ENCODE measurements at regions not wholly inside any gene's neighbourhood (a gene's known extent, or its start where the extent isn't known, plus 50 kb on each side); places are given as distances from the start of the nearest gene placed in this dataset.

DNA sequence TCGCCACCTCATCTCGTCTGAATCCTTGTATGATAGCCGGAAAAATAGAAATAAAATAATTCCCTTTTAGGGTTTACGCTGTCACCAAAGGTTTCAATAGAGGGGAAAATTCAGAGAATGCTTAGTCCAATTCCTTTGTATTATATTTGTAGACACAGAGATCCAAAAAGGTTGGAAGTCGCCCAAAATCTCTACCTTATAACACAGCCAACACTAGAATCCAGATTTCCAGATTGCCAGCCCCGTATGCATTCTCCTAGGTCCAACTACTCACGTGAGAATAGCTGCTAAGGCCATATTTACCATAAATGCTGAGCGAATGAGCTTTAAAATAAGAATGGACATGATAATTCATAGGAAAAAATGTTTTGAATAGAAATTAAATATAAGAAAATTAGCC, 124.5 kb downstream of the KCNK1 start:
- TF ChIP-seq, protein P1, sequence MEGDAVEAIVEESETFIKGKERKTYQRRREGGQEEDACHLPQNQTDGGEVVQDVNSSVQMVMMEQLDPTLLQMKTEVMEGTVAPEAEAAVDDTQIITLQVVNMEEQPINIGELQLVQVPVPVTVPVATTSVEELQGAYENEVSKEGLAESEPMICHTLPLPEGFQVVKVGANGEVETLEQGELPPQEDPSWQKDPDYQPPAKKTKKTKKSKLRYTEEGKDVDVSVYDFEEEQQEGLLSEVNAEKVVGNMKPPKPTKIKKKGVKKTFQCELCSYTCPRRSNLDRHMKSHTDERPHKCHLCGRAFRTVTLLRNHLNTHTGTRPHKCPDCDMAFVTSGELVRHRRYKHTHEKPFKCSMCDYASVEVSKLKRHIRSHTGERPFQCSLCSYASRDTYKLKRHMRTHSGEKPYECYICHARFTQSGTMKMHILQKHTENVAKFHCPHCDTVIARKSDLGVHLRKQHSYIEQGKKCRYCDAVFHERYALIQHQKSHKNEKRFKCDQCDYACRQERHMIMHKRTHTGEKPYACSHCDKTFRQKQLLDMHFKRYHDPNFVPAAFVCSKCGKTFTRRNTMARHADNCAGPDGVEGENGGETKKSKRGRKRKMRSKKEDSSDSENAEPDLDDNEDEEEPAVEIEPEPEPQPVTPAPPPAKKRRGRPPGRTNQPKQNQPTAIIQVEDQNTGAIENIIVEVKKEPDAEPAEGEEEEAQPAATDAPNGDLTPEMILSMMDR (IDR thresholded peaks at IDR 0.05) = no peak
- TF ChIP-seq EZH2 (IDR thresholded peaks at IDR 0.05; ENCODE audit: borderline replicate concordance, insufficient read depth, low read depth, low read length, poor library complexity, severe bottlenecking) = no peak

All from B cell (primary cell).